ENCODE measurements at regions not wholly inside any gene's neighbourhood (a gene's known extent, or its start where the extent isn't known, plus 50 kb on each side); places are given as distances from the start of the nearest gene placed in this dataset.

DNA sequence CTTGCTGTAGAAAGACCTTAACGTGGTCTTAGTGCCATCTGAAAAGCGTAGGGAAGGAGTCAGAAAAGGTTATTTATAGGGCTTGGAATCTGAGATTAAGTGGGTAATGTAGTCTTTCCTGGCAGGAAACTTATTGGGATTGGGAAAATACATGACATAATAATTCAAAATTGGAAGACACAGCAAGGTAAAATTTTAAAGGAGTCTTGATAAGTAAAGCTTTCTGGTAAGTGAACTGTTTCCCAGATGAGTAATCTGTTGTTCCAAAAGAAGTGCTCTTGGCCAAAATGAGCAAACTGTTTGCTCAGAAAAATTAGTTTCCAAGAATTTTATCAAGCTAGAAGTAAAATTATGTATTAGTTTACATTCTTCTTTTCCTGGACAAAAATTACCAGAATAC is 149.3 kb upstream of the TMTC2 start:
- CTCF ChIA-PET, result no interaction called here
- peaks cover 11% of the 10 kb centered on the region for H3K9me3 Mint-ChIP-seq (ENCODE audit: low read depth, unreplicated experiment)
- no peaks in the 10 kb centered on the region for H3K36me3 Mint-ChIP-seq (ENCODE audit: insufficient read depth, unreplicated experiment)
- no peak for DNase-seq
- no peaks in the 10 kb centered on the region for H3K27me3 Mint-ChIP-seq (ENCODE audit: unreplicated experiment)
- no peaks in the 10 kb centered on the region for H3K4me1 Mint-ChIP-seq (ENCODE audit: low read depth, unreplicated experiment)
- intact Hi-C loops (cut with micrococcal nuclease; ENCODE audit: unreplicated experiment), result no loop called here
- BruUV-seq (replicated peaks), result no TSS peak
- no peak overlapping the region for H3K27ac Mint-ChIP-seq (ENCODE audit: unreplicated experiment)
- TF ChIP-seq CTCF (IDR thresholded peaks at IDR 0.05; ENCODE audit: unreplicated experiment), result no peak
- no peak overlapping the region for H3K4me3 Mint-ChIP-seq (ENCODE audit: low read depth, unreplicated experiment)

- no peaks in the 10 kb centered on the region for H3K36me3 Mint-ChIP-seq (ENCODE audit: insufficient read depth, unreplicated experiment)
- no peaks in the 10 kb centered on the region for H3K4me1 Mint-ChIP-seq (ENCODE audit: low read depth, unreplicated experiment)
- H3K27me3 Mint-ChIP-seq (ENCODE audit: unreplicated experiment), result no peaks in the 10 kb centered on the region
- H3K4me3 Mint-ChIP-seq (ENCODE audit: low read depth, unreplicated experiment), result no peak overlapping the region
- intact Hi-C loops (cut with micrococcal nuclease; ENCODE audit: unreplicated experiment), result no loop called here
- no peak overlapping the region for H3K27ac Mint-ChIP-seq (ENCODE audit: unreplicated experiment)
- no TSS peak for BruUV-seq (replicated peaks)
- H3K9me3 Mint-ChIP-seq (ENCODE audit: low read depth, unreplicated experiment), result peaks cover 7% of the 10 kb centered on the region
- no peak for DNase-seq
- CTCF ChIA-PET, result no interaction called here
- TF ChIP-seq CTCF (IDR thresholded peaks at IDR 0.05; ENCODE audit: unreplicated experiment), result no peak
These were observed 132.2 kb upstream of the TMTC2 start for GRCh38 chr12:82554529-82554928.

DNA sequence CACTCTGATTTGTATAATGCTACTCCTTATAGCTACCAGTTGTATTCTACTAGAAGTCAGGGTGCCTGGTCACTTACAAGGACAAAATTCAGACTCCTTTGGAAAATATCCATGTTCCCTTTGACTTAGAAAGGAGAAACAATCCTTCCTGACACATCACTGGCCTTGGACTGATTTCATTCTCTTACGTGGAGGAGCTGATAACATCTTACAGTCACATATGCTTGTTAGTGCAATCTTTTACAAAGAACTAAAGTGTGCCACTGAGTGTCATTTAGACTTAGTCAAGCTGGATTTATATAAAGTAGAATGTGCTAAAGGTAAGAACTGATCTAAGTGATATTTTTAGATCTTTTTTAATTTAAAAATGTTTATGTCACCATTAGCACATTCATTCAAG is 131.0 kb upstream of the TMTC2 start:
- Mint-ChIP-seq H3K27ac (ENCODE audit: unreplicated experiment) (no peak overlapping the region), H3K27me3 (ENCODE audit: unreplicated experiment) (no peaks in the 10 kb centered on the region), H3K36me3 (ENCODE audit: insufficient read depth, unreplicated experiment) (no peaks in the 10 kb centered on the region), H3K4me1 (ENCODE audit: low read depth, unreplicated experiment) (no peaks in the 10 kb centered on the region), H3K9me3 (ENCODE audit: low read depth, unreplicated experiment) (peaks cover 4% of the 10 kb centered on the region), H3K4me3 (ENCODE audit: low read depth, unreplicated experiment) (no peak overlapping the region)
- DNase-seq, result no peak
- intact Hi-C loops (cut with micrococcal nuclease; ENCODE audit: unreplicated experiment), result no loop called here
- CTCF ChIA-PET, result no interaction called here
- BruUV-seq (replicated peaks), result no TSS peak
- no peak for TF ChIP-seq CTCF (IDR thresholded peaks at IDR 0.05; ENCODE audit: unreplicated experiment)

GRCh38 chr12:82565966-82566365 is 120.7 kb upstream of the TMTC2 start:
- Mint-ChIP-seq H3K27ac (ENCODE audit: unreplicated experiment) (no peak overlapping the region), H3K4me3 (ENCODE audit: low read depth, unreplicated experiment) (no peak overlapping the region)
- CTCF ChIA-PET, result no interaction called here

More at GRCh38 chr12:82565966-82566365, 120.7 kb upstream of the TMTC2 start:
- TF ChIP-seq CTCF (IDR thresholded peaks at IDR 0.05; ENCODE audit: unreplicated experiment), result no peak
- no peaks in the 10 kb centered on the region for H3K27me3 Mint-ChIP-seq (ENCODE audit: unreplicated experiment)
- BruUV-seq (replicated peaks), result no TSS peak
- intact Hi-C loops (cut with micrococcal nuclease; ENCODE audit: unreplicated experiment), result no loop called here
- H3K9me3 Mint-ChIP-seq (ENCODE audit: low read depth, unreplicated experiment), result peaks cover 3% of the 10 kb centered on the region
- no peaks in the 10 kb centered on the region for H3K36me3 Mint-ChIP-seq (ENCODE audit: insufficient read depth, unreplicated experiment)
- H3K4me1 Mint-ChIP-seq (ENCODE audit: low read depth, unreplicated experiment), result no peaks in the 10 kb centered on the region
- DNase-seq, result no peak

Data from Calu3 (cell line).